Right cardiac atrium (tissue), 5 donors: ENCODE measurements at regions not wholly inside any gene's neighbourhood (a gene's known extent, or its start where the extent isn't known, plus 50 kb on each side); places are given as distances from the start of the nearest gene placed in this dataset.

Experiments
- ATAC-seq, 2 donors: fragments of 200-7000 bp; cut with Tn5 transposase; one replicate each; pipeline versions ENCODE4 v1.8.0 to v1.9.1; 2020; ENCODE audit warnings: moderate library complexity in 2 of 2, mild to moderate bottlenecking in 1 of 2
- DNase-seq, 3 donors: peaks; one replicate each; pipeline ENCODE4 v3.0.0-alpha.2; 2020
- H3K27ac ChIP-seq: one replicate; pipeline ENCODE4 v1.5.1; 2013; ENCODE audit warnings: mild to moderate bottlenecking, low read length, control low read depth, moderate library complexity
- H3K27me3 ChIP-seq: one replicate; pipeline ENCODE4 v1.6.1; 2013; ENCODE audit not compliant: control insufficient read depth, insufficient read depth
- H3K4me1 ChIP-seq: one replicate; pipeline ENCODE4 v1.6.1; 2013; ENCODE audit warnings: low read length; ENCODE audit not compliant: control insufficient read depth, insufficient read depth
- H3K4me3 ChIP-seq: one replicate; pipeline ENCODE4 v1.5.1; 2013; ENCODE audit warnings: low read length, control low read depth
- H3K9me3 ChIP-seq: one replicate; pipeline ENCODE4 v1.6.1; 2013; ENCODE audit warnings: low read length; ENCODE audit not compliant: control insufficient read depth
- WGBS: extraction: QIAGEN DNeasy Blood & Tissue Kit; methylation state at CpG from one replicate; pipeline ENCODE4 v1.1.7; 2013; 5-methylcytosine and 5-hydroxymethylcytosine counted together
- intact Hi-C, 4 donors: fragments of 100-400 bp; cut with DNase I; formaldehyde crosslinking; loops; one replicate each; pipeline versions ENCODE4 v1.11.0 to v1.14.0; 2022 to 2023
- donor health status: healthy with polysubstance abuse.
- donor health status: DM: no; HTN: yes; CAD: no.
- donor health status: DM: no; HTN: no; CAD: no.
- donor health status: DM: no; HTN: yes; CAD: no; lungs with severe emphysema.
- donor health status: DM: yes; HTN: yes; CAD: no.

- Histone ChIP-seq H3K27me3 (no peaks in the 10 kb centered on the region), H3K27ac (no peak overlapping the region), H3K4me1 (no peaks in the 10 kb centered on the region), H3K4me3 (no peak overlapping the region), H3K9me3 (no peaks in the 10 kb centered on the region)
- ATAC-seq (no peak), DNase-seq (no peak)
- 28% methylated on average over 3 of the region's 3 CpGs for WGBS
- intact Hi-C loops, result no loop called here
Measured at GRCh38 chr2:150887926-150888325, 373.7 kb downstream of the RBM43 start.

- Histone ChIP-seq H3K27me3 (no peaks in the 10 kb centered on the region), H3K4me1 (no peaks in the 10 kb centered on the region), H3K4me3 (no peak overlapping the region), H3K9me3 (no peaks in the 10 kb centered on the region), H3K27ac (no peak overlapping the region)
- intact Hi-C loops, result no loop called here
- DNase-seq (no peak), ATAC-seq (no peak)
- 70% methylated on average over 3 of the region's 3 CpGs for WGBS
Measured at GRCh38 chr2:150885774-150886386, 375.8 kb downstream of the RBM43 start.

GRCh38 chr2:150885236-150885635 lies 376.4 kb downstream of the RBM43 start:
- Histone ChIP-seq H3K9me3 (no peaks in the 10 kb centered on the region), H3K27ac (no peak overlapping the region), H3K27me3 (no peaks in the 10 kb centered on the region), H3K4me1 (no peaks in the 10 kb centered on the region), H3K4me3 (no peak overlapping the region)
- no peak for ATAC-seq
- 97% methylated on average over 1 of the region's 1 CpG for WGBS
- no peak for DNase-seq
- intact Hi-C loops, result no loop called here

DNA sequence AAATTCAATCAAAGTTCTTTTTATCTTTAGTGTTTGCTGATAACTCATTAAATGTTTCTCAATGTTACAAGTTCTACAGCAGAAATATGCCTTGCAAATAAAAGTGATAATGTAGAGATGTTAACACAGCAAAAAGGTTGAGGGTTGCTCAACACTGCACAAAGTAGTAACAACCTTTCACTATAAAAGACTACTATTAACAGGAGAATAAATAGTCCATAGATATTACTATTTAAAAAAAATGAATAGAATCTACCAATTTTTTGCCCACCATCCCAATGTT lies 378.1 kb downstream of the RBM43 start:
- intact Hi-C loops, result no loop called here
- H3K27me3 ChIP-seq, result no peaks in the 10 kb centered on the region
- H3K27ac ChIP-seq, result no peak overlapping the region
- no peak for DNase-seq
- ATAC-seq, result no peak
- H3K4me3 ChIP-seq, result no peak overlapping the region
- no peaks in the 10 kb centered on the region for H3K9me3 ChIP-seq
- H3K4me1 ChIP-seq, result no peaks in the 10 kb centered on the region

GRCh38 chr2:150882751-150883612 lies 378.7 kb downstream of the RBM43 start:
- no peaks in the 10 kb centered on the region for H3K4me1 ChIP-seq
- intact Hi-C loops, result no loop called here
- H3K4me3 ChIP-seq, result no peak overlapping the region
- H3K27me3 ChIP-seq, result no peaks in the 10 kb centered on the region
- no peak for ATAC-seq
- WGBS, result 71% methylated on average over 7 of the region's 7 CpGs
- H3K9me3 ChIP-seq, result no peaks in the 10 kb centered on the region
- no peak for DNase-seq
- no peak overlapping the region for H3K27ac ChIP-seq

- WGBS, result 82% methylated on average over 2 of the region's 2 CpGs
- Histone ChIP-seq H3K27me3 (no peaks in the 10 kb centered on the region), H3K4me3 (no peak overlapping the region), H3K4me1 (no peaks in the 10 kb centered on the region), H3K27ac (no peak overlapping the region), H3K9me3 (no peaks in the 10 kb centered on the region)
- ATAC-seq (no peak), DNase-seq (no peak)
- intact Hi-C loops, result no loop called here
Measured at GRCh38 chr2:150880986-150881385, 380.7 kb downstream of the RBM43 start.

DNA sequence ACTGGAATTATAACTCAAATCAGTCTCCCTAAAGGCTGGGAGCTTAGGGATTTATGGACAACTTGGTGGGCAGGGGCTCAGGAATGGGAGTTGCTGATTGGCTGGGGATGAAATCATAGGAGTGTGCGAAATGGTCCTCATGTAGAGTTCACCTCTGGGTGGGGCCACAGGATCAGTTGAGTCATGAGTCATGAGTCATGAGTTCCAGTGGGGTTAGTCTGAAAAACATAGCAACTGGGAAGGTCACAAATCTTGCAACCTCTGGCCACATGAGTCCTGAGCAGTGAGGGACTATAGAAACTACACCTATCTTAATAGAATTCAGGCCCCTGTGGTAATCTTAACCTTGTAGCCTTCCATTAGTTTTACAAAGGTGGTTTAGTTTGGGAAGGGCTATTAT lies 383.3 kb downstream of the RBM43 start:
- no peak for DNase-seq
- H3K27ac ChIP-seq, result no peak overlapping the region
- no peaks in the 10 kb centered on the region for H3K9me3 ChIP-seq
- no peaks in the 10 kb centered on the region for H3K4me1 ChIP-seq
- WGBS, result 98% methylated on average over 1 of the region's 1 CpG
- H3K27me3 ChIP-seq, result no peaks in the 10 kb centered on the region
- no peak overlapping the region for H3K4me3 ChIP-seq
- ATAC-seq, result no peak
- intact Hi-C loops, result no loop called here

DNA sequence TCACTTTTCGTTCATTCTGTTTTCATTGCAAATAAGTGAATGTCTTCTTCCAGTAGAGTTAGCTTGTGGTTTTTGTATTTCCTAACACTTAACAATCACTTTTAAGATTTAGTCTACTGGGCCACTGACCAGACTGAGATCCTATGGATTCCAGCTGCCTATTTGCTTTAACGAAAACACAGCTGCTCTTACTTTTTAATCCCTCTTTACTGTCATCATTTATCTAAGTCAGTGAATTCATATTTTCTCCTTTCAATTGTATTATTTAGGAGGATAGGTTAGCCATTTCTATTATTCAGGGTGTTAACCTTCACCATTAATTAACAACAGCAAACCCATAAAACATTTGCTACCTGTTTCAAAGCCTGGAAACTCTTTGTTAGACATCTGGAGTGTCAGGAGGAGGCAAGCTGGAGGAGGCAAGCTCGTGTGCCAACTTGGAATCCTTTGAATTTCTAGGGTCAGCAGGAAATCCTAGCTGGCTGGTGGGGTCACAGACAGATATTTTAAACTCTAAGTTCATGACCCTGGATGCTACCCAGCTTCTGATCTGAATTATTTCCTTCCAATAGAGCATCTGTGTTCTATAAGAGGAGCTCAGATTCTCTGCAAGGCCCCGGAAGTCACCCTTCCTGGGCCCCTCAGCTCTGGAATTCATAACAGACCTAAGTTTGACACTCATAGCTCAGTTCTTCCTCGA lies 385.3 kb downstream of the RBM43 start:
- DNase-seq (no peak), ATAC-seq (no peak)
- H3K4me3 ChIP-seq, result no peak overlapping the region
- H3K9me3 ChIP-seq, result no peaks in the 10 kb centered on the region
- intact Hi-C loops, result no loop called here
- H3K4me1 ChIP-seq, result no peaks in the 10 kb centered on the region
- 49% methylated on average over 5 of the region's 5 CpGs for WGBS
- H3K27ac ChIP-seq, result no peak overlapping the region
- H3K27me3 ChIP-seq, result no peaks in the 10 kb centered on the region

DNA sequence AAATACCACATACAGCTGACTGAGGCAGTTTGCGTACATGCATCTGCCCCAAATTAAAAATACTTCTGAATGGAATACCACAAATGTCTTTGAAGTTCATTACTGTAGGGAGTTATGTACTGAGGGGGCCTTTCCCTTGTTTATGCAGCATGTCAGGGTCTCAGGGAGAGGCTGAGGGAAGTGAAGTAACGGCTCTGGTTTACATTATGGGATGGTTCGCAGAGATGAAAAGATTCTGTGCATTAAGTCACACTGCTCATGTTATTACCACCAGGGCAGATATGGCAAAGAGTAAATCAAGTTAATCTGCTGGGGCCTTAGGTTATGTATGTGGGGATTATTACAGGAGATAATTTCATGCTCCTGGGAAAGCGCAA lies 385.9 kb upstream of the RND3 start:
- Histone ChIP-seq H3K27ac (no peak overlapping the region), H3K4me3 (no peak overlapping the region), H3K9me3 (no peaks in the 10 kb centered on the region), H3K4me1 (no peaks in the 10 kb centered on the region), H3K27me3 (no peaks in the 10 kb centered on the region)
- ATAC-seq, result no peak
- WGBS, result 85% methylated on average over 4 of the region's 4 CpGs
- intact Hi-C loops, result no loop called here
- no peak for DNase-seq

- WGBS, result 41% methylated on average over 5 of the region's 5 CpGs
- Histone ChIP-seq H3K4me1 (no peaks in the 10 kb centered on the region), H3K27ac (no peak overlapping the region), H3K4me3 (no peak overlapping the region), H3K9me3 (no peaks in the 10 kb centered on the region), H3K27me3 (no peaks in the 10 kb centered on the region)
- DNase-seq (no peak), ATAC-seq (no peak)
- intact Hi-C loops, result no loop called here
Measured at GRCh38 chr2:150872756-150873395, 385.4 kb upstream of the RND3 start.

GRCh38 chr2:150866431-150866830 lies 379.0 kb upstream of the RND3 start:
- no peaks in the 10 kb centered on the region for H3K4me1 ChIP-seq
- ATAC-seq (no peak), DNase-seq (no peak)
- H3K27ac ChIP-seq, result no peak overlapping the region
- no peaks in the 10 kb centered on the region for H3K9me3 ChIP-seq
- H3K27me3 ChIP-seq, result no peaks in the 10 kb centered on the region
- intact Hi-C loops, result no loop called here
- no peak overlapping the region for H3K4me3 ChIP-seq
